Vagina (tissue), 2 donors: ENCODE measurements at regions not wholly inside any gene's neighbourhood (a gene's known extent, or its start where the extent isn't known, plus 50 kb on each side); places are given as distances from the start of the nearest gene placed in this dataset.

Experiments
- DNase-seq, 2 donors: peaks; one replicate each; pipeline ENCODE4 v3.0.0-alpha.2; 2017; ENCODE audit errors: extremely low spot score in 2 of 2
- H3K27ac ChIP-seq: fragments of 200-600 bp; sonication (generic); one replicate; pipeline ENCODE4 v1.5.1; 2019
- H3K27me3 ChIP-seq: fragments of 200-600 bp; sonication (generic); one replicate; pipeline ENCODE4 v1.5.1; 2019
- H3K36me3 ChIP-seq, 2 donors: fragments of 200-600 bp; sonication (generic); one replicate each; pipeline ENCODE4 v1.5.1; 2017 to 2019
- H3K4me1 ChIP-seq: fragments of 200-600 bp; sonication (generic); one replicate; pipeline ENCODE4 v1.5.1; 2019
- H3K4me3 ChIP-seq, 2 donors: fragments of 200-600 bp; sonication (generic); 1 replicate in 1 of 2; 2 replicates in 1 of 2; pipeline ENCODE4 v1.5.1; 2016 to 2019
- H3K9me3 ChIP-seq: fragments of 200-600 bp; sonication (generic); one replicate; pipeline ENCODE4 v1.5.1; 2019
- CTCF ChIP-seq, 3 experiments: fragments of 450-650 bp in 2 of 3; fragments of 200-600 bp in 1 of 3; sonication (generic) in 1 of 3; IDR thresholded peaks; one replicate each; pipeline ENCODE4 v1.5.1; 2017 to 2019; ENCODE audit warnings: antibody characterized with exemption in 3 of 3, mild to moderate bottlenecking in 2 of 3, moderate library complexity in 2 of 3
- POLR2A ChIP-seq, 2 donors: fragments of 450-650 bp; IDR thresholded peaks; one replicate each; pipeline ENCODE4 v1.6.1; 2017; ENCODE audit warnings: antibody characterized with exemption in 2 of 2, mild to moderate bottlenecking in 2 of 2, moderate library complexity in 2 of 2
- POLR2AphosphoS5 ChIP-seq, 2 donors: sonication (generic); formaldehyde crosslinking; IDR thresholded peaks; one replicate each; pipeline ENCODE4 v1.9.0; 2017; ENCODE audit warnings: antibody characterized with exemption in 2 of 2, mild to moderate bottlenecking in 2 of 2, low read depth in 1 of 2; ENCODE audit not compliant: insufficient read depth in 1 of 2
- intact Hi-C: fragments of 100-400 bp; cut with DNase I; formaldehyde crosslinking; loops from one replicate; pipeline ENCODE4 v1.15.1; 2023

- intact Hi-C loops: no loop called here
- Histone ChIP-seq H3K9me3 (no peaks in the 10 kb centered on the region), H3K27ac (no peak overlapping the region), H3K4me1 (no peaks in the 10 kb centered on the region), H3K4me3 (no peak overlapping the region), H3K27me3 (no peaks in the 10 kb centered on the region), H3K36me3 (no peaks in the 10 kb centered on the region)
- DNase-seq: no peak
- TF ChIP-seq CTCF (IDR thresholded peaks at IDR 0.05) (no peak), POLR2AphosphoS5 (IDR thresholded peaks at IDR 0.05; ENCODE audit: insufficient read depth in 1 of 2, low read depth in 1 of 2) (no peak), POLR2A (IDR thresholded peaks at IDR 0.05) (no peak)
Measured at GRCh38 chr6:85066266-85066665, 301.9 kb upstream of the TBX18 start.

- H3K27me3 ChIP-seq: no peaks in the 10 kb centered on the region
- intact Hi-C loops: no loop called here
- TF ChIP-seq CTCF (IDR thresholded peaks at IDR 0.05): no peak
- no peak for TF ChIP-seq POLR2A (IDR thresholded peaks at IDR 0.05)
- no peak for TF ChIP-seq POLR2AphosphoS5 (IDR thresholded peaks at IDR 0.05; ENCODE audit: insufficient read depth in 1 of 2, low read depth in 1 of 2)
- no peak overlapping the region for H3K4me3 ChIP-seq
- no peaks in the 10 kb centered on the region for H3K36me3 ChIP-seq
- H3K9me3 ChIP-seq: no peaks in the 10 kb centered on the region
- no peaks in the 10 kb centered on the region for H3K4me1 ChIP-seq
- no peak overlapping the region for H3K27ac ChIP-seq
- DNase-seq: no peak
Measured at GRCh38 chr6:85065831-85066230, 301.4 kb upstream of the TBX18 start.

GRCh38 chr6:85063611-85064010 lies 299.2 kb upstream of the TBX18 start:
- no peak overlapping the region for H3K27ac ChIP-seq
- no peaks in the 10 kb centered on the region for H3K36me3 ChIP-seq
- DNase-seq: no peak
- no peaks in the 10 kb centered on the region for H3K4me1 ChIP-seq
- no peaks in the 10 kb centered on the region for H3K27me3 ChIP-seq
- no peak for TF ChIP-seq CTCF (IDR thresholded peaks at IDR 0.05)
- TF ChIP-seq POLR2AphosphoS5 (IDR thresholded peaks at IDR 0.05; ENCODE audit: insufficient read depth in 1 of 2, low read depth in 1 of 2): no peak
- TF ChIP-seq POLR2A (IDR thresholded peaks at IDR 0.05): no peak
- H3K9me3 ChIP-seq: no peaks in the 10 kb centered on the region
- no peak overlapping the region for H3K4me3 ChIP-seq
- intact Hi-C loops: no loop called here

GRCh38 chr6:85062884-85063283 lies 298.5 kb upstream of the TBX18 start:
- H3K4me1 ChIP-seq: no peaks in the 10 kb centered on the region
- H3K27ac ChIP-seq: no peak overlapping the region
- TF ChIP-seq CTCF (IDR thresholded peaks at IDR 0.05): no peak
- TF ChIP-seq POLR2A (IDR thresholded peaks at IDR 0.05): no peak
- TF ChIP-seq POLR2AphosphoS5 (IDR thresholded peaks at IDR 0.05; ENCODE audit: insufficient read depth in 1 of 2, low read depth in 1 of 2): no peak
- H3K9me3 ChIP-seq: no peaks in the 10 kb centered on the region
- H3K36me3 ChIP-seq: no peaks in the 10 kb centered on the region
- H3K27me3 ChIP-seq: no peaks in the 10 kb centered on the region
- intact Hi-C loops: no loop called here
- no peak for DNase-seq
- no peak overlapping the region for H3K4me3 ChIP-seq

GRCh38 chr6:85058806-85059205 lies 294.4 kb upstream of the TBX18 start:
- no peak for TF ChIP-seq POLR2AphosphoS5 (IDR thresholded peaks at IDR 0.05; ENCODE audit: insufficient read depth in 1 of 2, low read depth in 1 of 2)
- TF ChIP-seq CTCF (IDR thresholded peaks at IDR 0.05): no peak
- TF ChIP-seq POLR2A (IDR thresholded peaks at IDR 0.05): no peak
- Histone ChIP-seq H3K4me1 (no peaks in the 10 kb centered on the region), H3K4me3 (no peak overlapping the region)

More at GRCh38 chr6:85058806-85059205, 294.4 kb upstream of the TBX18 start:
- Histone ChIP-seq H3K36me3 (no peaks in the 10 kb centered on the region), H3K27ac (no peak overlapping the region), H3K27me3 (no peaks in the 10 kb centered on the region), H3K9me3 (no peaks in the 10 kb centered on the region)
- no peak for DNase-seq
- intact Hi-C loops: no loop called here
